Neural cell (in vitro differentiated cells): ENCODE measurements at regions not wholly inside any gene's neighbourhood (a gene's known extent, or its start where the extent isn't known, plus 50 kb on each side); places are given as distances from the start of the nearest gene placed in this dataset.

ENCODE experiments used
- H2AFZ ChIP-seq: fragments of 200-600, 300-800 bp; sonication (generic), shearing (Covaris generic); 2 replicates; pipeline ENCODE4 v1.6.0; 2014; ENCODE audit warnings: low read depth, mild to moderate bottlenecking, antibody characterized with exemption, low read length, moderate library complexity
- H3F3A ChIP-seq: fragments of 200-600 bp; shearing (Covaris generic); 2 replicates; pipeline ENCODE4 v1.6.1; 2016; ENCODE audit warnings: mild to moderate bottlenecking, moderate library complexity, mixed read lengths, antibody characterized with exemption, low read length; ENCODE audit not compliant: insufficient read depth, poor library complexity, severe bottlenecking
- H3K27ac ChIP-seq: fragments of 200-600, 300-800 bp; sonication (generic), shearing (Covaris generic); 2 replicates; pipeline ENCODE4 v1.5.1; 2014; ENCODE audit warnings: mild to moderate bottlenecking, low read length, moderate library complexity
- H3K27me3 ChIP-seq: fragments of 300-800, 200-600 bp; sonication (generic), shearing (Covaris generic); 2 replicates; pipeline ENCODE4 v1.6.0; 2014; ENCODE audit warnings: mild to moderate bottlenecking, low read depth, low read length, moderate library complexity; ENCODE audit not compliant: insufficient read depth
- H3K36me3 ChIP-seq: fragments of 300-800, 200-600 bp; sonication (generic), shearing (Covaris generic); 2 replicates; pipeline ENCODE4 v1.5.1; 2014; ENCODE audit warnings: mild to moderate bottlenecking, antibody characterized with exemption, low read length, moderate library complexity; ENCODE audit not compliant: insufficient read depth
- H3K4me2 ChIP-seq: fragments of 300-800, 200-600 bp; sonication (generic), shearing (Covaris generic); 2 replicates; pipeline ENCODE4 v1.6.0; 2014; ENCODE audit warnings: mild to moderate bottlenecking, low read length
- H3K4me3 ChIP-seq: fragments of 300-800, 200-600 bp; sonication (generic), shearing (Covaris generic); 2 replicates; pipeline ENCODE4 v1.5.1; 2014; ENCODE audit warnings: mild to moderate bottlenecking, low read length, moderate library complexity
- H3K79me2 ChIP-seq: fragments of 200-600 bp; shearing (Covaris generic); replicated peaks from 2 replicates; pipeline ENCODE4 v1.6.0; 2014; ENCODE audit warnings: mild to moderate bottlenecking, low read length, moderate library complexity; ENCODE audit not compliant: insufficient read depth
- H3K9ac ChIP-seq: fragments of 300-800, 200-600 bp; sonication (generic), shearing (Covaris generic); 2 replicates; pipeline ENCODE4 v1.6.1; 2016; ENCODE audit warnings: mild to moderate bottlenecking, low read length, mixed read lengths
- H3K9me2 ChIP-seq: fragments of 200-600 bp; shearing (Covaris generic); 2 replicates; pipeline ENCODE4 v1.6.1; 2016; ENCODE audit warnings: mild to moderate bottlenecking, low read length, mixed read lengths; ENCODE audit not compliant: insufficient read depth
- H3K9me3 ChIP-seq: fragments of 200-600, 300-800 bp; sonication (generic), shearing (Covaris generic); 2 replicates; pipeline ENCODE4 v1.6.1; 2016; ENCODE audit warnings: mild to moderate bottlenecking, mixed run types, low read length, moderate library complexity, mixed read lengths
- H4K20me1 ChIP-seq: fragments of 200-600 bp; shearing (Covaris generic); 2 replicates; pipeline ENCODE4 v1.6.1; 2016; ENCODE audit warnings: mild to moderate bottlenecking, mixed run types; ENCODE audit not compliant: insufficient read depth
- EP300 ChIP-seq: fragments of 450-650 bp; conservative IDR thresholded peaks from 2 replicates; pipeline ENCODE4 v1.6.1; 2014; ENCODE audit warnings: antibody characterized with exemption, mild to moderate bottlenecking, moderate library complexity; ENCODE audit not compliant: poor library complexity, severe bottlenecking
- EZH2 ChIP-seq: fragments of 200-600, 300-800 bp; shearing (Covaris generic), sonication (generic); IDR thresholded peaks from 2 replicates; pipeline ENCODE4 v1.6.1; 2014; ENCODE audit warnings: antibody characterized with exemption, low read length, borderline replicate concordance, mild to moderate bottlenecking; ENCODE audit not compliant: insufficient read depth, poor library complexity, severe bottlenecking
- MXI1 ChIP-seq: fragments of 450-650 bp; conservative IDR thresholded peaks from 2 replicates; pipeline ENCODE4 v1.6.1; 2014; ENCODE audit warnings: antibody characterized with exemption, mild to moderate bottlenecking; ENCODE audit not compliant: poor library complexity, severe bottlenecking
- POLR2AphosphoS5 ChIP-seq: IDR thresholded peaks from 2 replicates; pipeline ENCODE4 v1.6.1; 2012
- RAD21 ChIP-seq: fragments of 450-650 bp; conservative IDR thresholded peaks from 2 replicates; pipeline ENCODE4 v1.6.1; 2014; ENCODE audit warnings: antibody characterized with exemption, mild to moderate bottlenecking, moderate library complexity
- SMC3 ChIP-seq: fragments of 450-650 bp; conservative IDR thresholded peaks from 2 replicates; pipeline ENCODE4 v1.6.1; 2014; ENCODE audit warnings: antibody characterized with exemption, mild to moderate bottlenecking, moderate library complexity; ENCODE audit not compliant: poor library complexity
- TAF1 ChIP-seq: IDR thresholded peaks from 2 replicates; pipeline ENCODE4 v1.6.1; 2012; ENCODE audit warnings: low read depth
- TF ChIP-seq, protein P1 (sequence below): fragments of 450-650 bp; IDR thresholded peaks from 2 replicates; pipeline ENCODE4 v1.5.1; 2014; ENCODE audit warnings: antibody characterized with exemption, mild to moderate bottlenecking, moderate library complexity; ENCODE audit not compliant: poor library complexity, severe bottlenecking
- TF ChIP-seq, protein P2 (sequence below): IDR thresholded peaks from 2 replicates; pipeline ENCODE4 v1.6.1; 2012; ENCODE audit warnings: borderline replicate concordance

DNA sequence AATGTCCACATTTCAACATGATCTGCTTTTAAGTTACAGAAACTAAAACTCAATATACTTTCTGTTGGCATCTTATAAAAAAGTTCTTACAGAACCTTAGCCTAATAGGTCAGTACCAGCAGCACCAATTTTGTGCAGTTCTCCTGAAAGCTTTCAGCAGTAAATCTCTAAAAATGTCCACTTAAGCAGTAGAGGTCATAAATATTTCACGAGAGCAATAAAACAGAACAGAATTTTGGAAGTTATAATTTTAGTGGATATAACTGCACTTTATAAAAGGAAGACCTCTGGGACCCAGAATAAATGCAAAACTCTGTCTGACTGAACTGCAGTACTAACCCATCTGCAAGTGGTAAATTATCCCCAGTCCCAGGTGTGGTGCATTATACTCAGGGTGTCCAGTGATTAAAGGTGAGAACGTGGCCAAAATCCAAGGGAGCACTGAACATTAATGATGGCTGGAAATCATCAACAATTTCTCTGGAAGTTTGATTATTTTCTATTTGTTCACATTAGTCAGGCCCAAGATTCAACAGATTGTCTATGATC is 172.6 kb upstream of the RSPO3 start:
- Histone ChIP-seq H4K20me1 (no peaks in the 10 kb centered on the region), H3K27ac (no peak overlapping the region), H3K9ac (no peak overlapping the region), H3K36me3 (no peaks in the 10 kb centered on the region), H3K9me2 (no peaks in the 10 kb centered on the region), H3K27me3 (no peaks in the 10 kb centered on the region), H3K79me2 (no peaks in the 10 kb centered on the region), H3F3A (no peaks in the 10 kb centered on the region), H3K4me3 (no peak overlapping the region), H2AFZ (no peak overlapping the region), H3K4me2 (no peak overlapping the region), H3K9me3 (no peaks in the 10 kb centered on the region)
- TF ChIP-seq EZH2 (no peak), MXI1 (no peak), RAD21 (no peak), TAF1 (no peak), POLR2AphosphoS5 (no peak), SMC3 (no peak), EP300 (no peak)
- TF ChIP-seq, protein P1, sequence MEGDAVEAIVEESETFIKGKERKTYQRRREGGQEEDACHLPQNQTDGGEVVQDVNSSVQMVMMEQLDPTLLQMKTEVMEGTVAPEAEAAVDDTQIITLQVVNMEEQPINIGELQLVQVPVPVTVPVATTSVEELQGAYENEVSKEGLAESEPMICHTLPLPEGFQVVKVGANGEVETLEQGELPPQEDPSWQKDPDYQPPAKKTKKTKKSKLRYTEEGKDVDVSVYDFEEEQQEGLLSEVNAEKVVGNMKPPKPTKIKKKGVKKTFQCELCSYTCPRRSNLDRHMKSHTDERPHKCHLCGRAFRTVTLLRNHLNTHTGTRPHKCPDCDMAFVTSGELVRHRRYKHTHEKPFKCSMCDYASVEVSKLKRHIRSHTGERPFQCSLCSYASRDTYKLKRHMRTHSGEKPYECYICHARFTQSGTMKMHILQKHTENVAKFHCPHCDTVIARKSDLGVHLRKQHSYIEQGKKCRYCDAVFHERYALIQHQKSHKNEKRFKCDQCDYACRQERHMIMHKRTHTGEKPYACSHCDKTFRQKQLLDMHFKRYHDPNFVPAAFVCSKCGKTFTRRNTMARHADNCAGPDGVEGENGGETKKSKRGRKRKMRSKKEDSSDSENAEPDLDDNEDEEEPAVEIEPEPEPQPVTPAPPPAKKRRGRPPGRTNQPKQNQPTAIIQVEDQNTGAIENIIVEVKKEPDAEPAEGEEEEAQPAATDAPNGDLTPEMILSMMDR, result no peak
- TF ChIP-seq, protein P2, sequence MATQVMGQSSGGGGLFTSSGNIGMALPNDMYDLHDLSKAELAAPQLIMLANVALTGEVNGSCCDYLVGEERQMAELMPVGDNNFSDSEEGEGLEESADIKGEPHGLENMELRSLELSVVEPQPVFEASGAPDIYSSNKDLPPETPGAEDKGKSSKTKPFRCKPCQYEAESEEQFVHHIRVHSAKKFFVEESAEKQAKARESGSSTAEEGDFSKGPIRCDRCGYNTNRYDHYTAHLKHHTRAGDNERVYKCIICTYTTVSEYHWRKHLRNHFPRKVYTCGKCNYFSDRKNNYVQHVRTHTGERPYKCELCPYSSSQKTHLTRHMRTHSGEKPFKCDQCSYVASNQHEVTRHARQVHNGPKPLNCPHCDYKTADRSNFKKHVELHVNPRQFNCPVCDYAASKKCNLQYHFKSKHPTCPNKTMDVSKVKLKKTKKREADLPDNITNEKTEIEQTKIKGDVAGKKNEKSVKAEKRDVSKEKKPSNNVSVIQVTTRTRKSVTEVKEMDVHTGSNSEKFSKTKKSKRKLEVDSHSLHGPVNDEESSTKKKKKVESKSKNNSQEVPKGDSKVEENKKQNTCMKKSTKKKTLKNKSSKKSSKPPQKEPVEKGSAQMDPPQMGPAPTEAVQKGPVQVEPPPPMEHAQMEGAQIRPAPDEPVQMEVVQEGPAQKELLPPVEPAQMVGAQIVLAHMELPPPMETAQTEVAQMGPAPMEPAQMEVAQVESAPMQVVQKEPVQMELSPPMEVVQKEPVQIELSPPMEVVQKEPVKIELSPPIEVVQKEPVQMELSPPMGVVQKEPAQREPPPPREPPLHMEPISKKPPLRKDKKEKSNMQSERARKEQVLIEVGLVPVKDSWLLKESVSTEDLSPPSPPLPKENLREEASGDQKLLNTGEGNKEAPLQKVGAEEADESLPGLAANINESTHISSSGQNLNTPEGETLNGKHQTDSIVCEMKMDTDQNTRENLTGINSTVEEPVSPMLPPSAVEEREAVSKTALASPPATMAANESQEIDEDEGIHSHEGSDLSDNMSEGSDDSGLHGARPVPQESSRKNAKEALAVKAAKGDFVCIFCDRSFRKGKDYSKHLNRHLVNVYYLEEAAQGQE, result no peak

DNA sequence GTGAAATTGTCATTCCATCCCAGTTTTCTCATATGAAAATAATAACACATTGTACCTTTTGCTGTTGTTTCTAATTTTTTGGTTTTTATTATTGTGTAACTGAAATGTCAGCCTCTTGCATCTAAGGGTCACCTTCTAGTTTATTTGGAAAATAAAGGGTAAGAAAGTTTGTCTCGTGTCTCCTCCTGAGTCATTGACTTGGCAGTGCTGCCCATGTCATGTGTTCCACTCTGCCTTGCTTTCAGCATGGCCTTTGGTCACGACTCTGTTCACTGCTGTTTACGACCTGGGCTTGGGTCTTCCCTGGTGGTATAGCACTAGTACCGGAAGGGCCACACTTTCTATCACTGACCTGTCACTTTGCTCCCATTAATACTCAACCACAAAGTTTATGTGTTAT is 171.4 kb upstream of the RSPO3 start:
- Histone ChIP-seq H3F3A (no peaks in the 10 kb centered on the region), H3K9me2 (no peaks in the 10 kb centered on the region), H3K4me3 (no peak overlapping the region), H3K79me2 (no peaks in the 10 kb centered on the region), H3K9me3 (no peaks in the 10 kb centered on the region), H3K9ac (no peak overlapping the region), H3K27me3 (no peaks in the 10 kb centered on the region), H3K36me3 (no peaks in the 10 kb centered on the region), H4K20me1 (no peaks in the 10 kb centered on the region), H3K4me2 (no peak overlapping the region), H2AFZ (no peak overlapping the region), H3K27ac (no peak overlapping the region)
- TF ChIP-seq TAF1 (no peak), EZH2 (no peak), POLR2AphosphoS5 (no peak), RAD21 (no peak), MXI1 (no peak), EP300 (no peak), SMC3 (no peak)
- TF ChIP-seq, protein P2, result no peak
- TF ChIP-seq, protein P1, result no peak
